ENCODE measurements at regions not wholly inside any gene's neighbourhood (a gene's known extent, or its start where the extent isn't known, plus 50 kb on each side); places are given as distances from the start of the nearest gene placed in this dataset.
"Not testable (repeated sequence)": the region's sequence is repeated elsewhere in the genome, so short reads cannot be mapped to it uniquely, and the experiment has no call there.

- no peak for DNase-seq
Measured at GRCh38 chr5:72586788-72587530, 79.7 kb upstream of the ZNF366 start.

GRCh38 chr5:72584466-72584865 lies 77.3 kb upstream of the ZNF366 start:
- DNase-seq: no peak

GRCh38 chr5:72579290-72579689 lies 72.1 kb upstream of the ZNF366 start:
- DNase-seq: not testable (repeated sequence)

- DNase-seq: no peak
Measured at GRCh38 chr5:72572236-72572765, 65.1 kb upstream of the ZNF366 start.

GRCh38 chr5:72569408-72569944 lies 62.3 kb upstream of the ZNF366 start:
- DNase-seq: no peak

- no peak for DNase-seq
Measured at GRCh38 chr5:72566746-72567145, 59.5 kb upstream of the ZNF366 start.

- no peak for DNase-seq
Measured at GRCh38 chr5:72565513-72566289, 58.5 kb upstream of the ZNF366 start.

GRCh38 chr5:72562717-72563116 lies 55.5 kb upstream of the ZNF366 start:
- no peak for DNase-seq

GRCh38 chr5:72561148-72561972 lies 54.1 kb upstream of the ZNF366 start:
- no peak for DNase-seq

GRCh38 chr5:72559866-72560766 lies 52.9 kb upstream of the ZNF366 start:
- DNase-seq: no peak

- DNase-seq: no peak
Measured at GRCh38 chr5:72558383-72558782, 51.2 kb upstream of the ZNF366 start.

- no peak for DNase-seq
Measured at GRCh38 chr5:72558046-72558336, 50.8 kb upstream of the ZNF366 start.

GRCh38 chr5:72557167-72558045 lies 50.2 kb upstream of the ZNF366 start:
- no peak for DNase-seq
